GM23248 (cell line): ENCODE measurements at regions not wholly inside any gene's neighbourhood (a gene's known extent, or its start where the extent isn't known, plus 50 kb on each side); places are given as distances from the start of the nearest gene placed in this dataset.

Experiments used
- EZH2 ChIP-seq: fragments of 200-600 bp; sonication (generic); IDR thresholded peaks from 2 replicates; pipeline ENCODE4 v1.6.1; 2018; ENCODE audit warnings: antibody characterized with exemption, mild to moderate bottlenecking; ENCODE audit not compliant: insufficient read depth, poor library complexity, severe bottlenecking
- EZH2phosphoT487 ChIP-seq: fragments of 200-600 bp; sonication (generic); IDR thresholded peaks from 2 replicates; pipeline ENCODE4 v1.6.1; 2018; ENCODE audit warnings: antibody characterized with exemption, moderate library complexity, mild to moderate bottlenecking, low read depth; ENCODE audit not compliant: insufficient read depth

DNA sequence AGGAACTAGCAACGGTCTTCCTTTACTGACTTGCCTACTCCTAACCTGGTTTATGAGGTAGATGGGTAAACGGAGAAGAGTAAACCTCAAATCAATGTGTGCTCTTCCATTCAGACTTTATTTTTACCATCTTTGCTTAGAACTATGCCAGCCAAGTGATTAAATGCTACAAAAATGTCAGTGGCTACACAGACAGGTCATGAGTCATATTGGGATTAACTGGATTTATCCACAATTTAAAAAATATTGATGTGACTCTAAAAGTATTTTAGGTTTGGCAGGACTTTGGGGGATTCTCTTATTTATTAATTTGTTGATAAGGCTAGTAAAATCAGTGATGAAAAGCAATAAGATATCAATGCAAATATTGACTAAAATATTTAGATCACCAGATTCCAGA lies 275.0 kb downstream of the PLK2 start:
- TF ChIP-seq EZH2 = no peak
- TF ChIP-seq EZH2phosphoT487 = no peak
